HCT116 (cell line): ENCODE measurements at regions not wholly inside any gene's neighbourhood (a gene's known extent, or its start where the extent isn't known, plus 50 kb on each side); places are given as distances from the start of the nearest gene placed in this dataset.

Source experiments
- ATAC-seq: fragments of 200-7000 bp; cut with Tn5 transposase; 2 replicates; pipeline ENCODE4 v1.9.1; 2020; ENCODE audit warnings: mild to moderate bottlenecking, moderate library complexity
- BruUV-seq: library from RNA; stranded (reverse); fragments of 400-500 nt; replicated peaks from 2 replicates; lab custom pipeline; 2021; lab: Mats Ljungman, UMichigan
- CTCF ChIA-PET: fragments of 300-600 bp; sonication (Branson Sonifier 250); formaldehyde crosslinking; loops from one replicate; lab custom pipeline; 2021; ENCODE audit warnings: antibody characterized with exemption; lab: Charles Lee
- POLR2A ChIA-PET: fragments of 300-600, 350-600 bp; sonication (Branson Sonifier 250); formaldehyde crosslinking; loops from one replicate; lab custom pipeline; 2021; ENCODE audit warnings: antibody characterized with exemption; lab: Charles Lee
- RAD21 ChIA-PET, 2 experiments: fragments of 300-600 bp; sonication (Branson Sonifier 250); formaldehyde crosslinking; loops; one replicate each; lab custom pipeline; 2023; ENCODE audit warnings: low total read pairs in 2 of 2; ENCODE audit not compliant: uncharacterized antibody in 2 of 2, unreplicated experiment in 2 of 2, low non-redundant PET in 1 of 2; lab: Charles Lee
- DNase-seq: peaks from one replicate; pipeline ENCODE4 v3.0.0-alpha.2; 2010; ENCODE audit warnings: low read depth, low spot score
- H2AFZ ChIP-seq: fragments of 200-600 bp; shearing (Covaris generic), sonication (generic); 2 replicates; pipeline ENCODE4 v1.6.1; 2017; ENCODE audit warnings: low read depth, mixed run types, mixed read lengths, antibody characterized with exemption, low read length; ENCODE audit not compliant: poor library complexity, severe bottlenecking
- H3K27ac ChIP-seq: 2 replicates; pipeline ENCODE4 v1.5.1; 2012; ENCODE audit warnings: low read depth, low read length
- H3K27me3 ChIP-seq: fragments of 200-600 bp; sonication (generic); 2 replicates; pipeline ENCODE4 v1.6.1; 2016; ENCODE audit warnings: mixed run types, low read length, mixed read lengths; ENCODE audit not compliant: insufficient read depth
- H3K36me3 ChIP-seq, 2 experiments: fragments of 200-500 bp in 1 of 2; fragments of 200-600 bp in 1 of 2; sonication (Bioruptor generic) in 1 of 2; sonication (generic) in 1 of 2; 2 replicates each; pipeline versions ENCODE4 v1.5.1 to v1.6.1; 2014 to 2016; ENCODE audit warnings: low read length in 2 of 2, inconsistent platforms in 1 of 2, mixed read lengths in 1 of 2, mixed run types in 1 of 2; ENCODE audit not compliant: insufficient read depth in 2 of 2, control insufficient read depth in 1 of 2
- H3K4me1 ChIP-seq, 2 experiments: fragments of 200-600 bp in 1 of 2; sonication (generic) in 1 of 2; 2 replicates each; pipeline versions ENCODE4 v1.5.1 to v1.6.1; 2012 to 2017; ENCODE audit warnings: low read length in 2 of 2, inconsistent platforms in 1 of 2, mild to moderate bottlenecking in 1 of 2, mixed read lengths in 1 of 2, mixed run types in 1 of 2, moderate library complexity in 1 of 2; ENCODE audit not compliant: insufficient read depth in 2 of 2, control insufficient read depth in 1 of 2
- H3K4me2 ChIP-seq: fragments of 200-600 bp; sonication (generic); 2 replicates; pipeline ENCODE4 v1.6.1; 2017; ENCODE audit warnings: mixed run types, low read length, mixed read lengths
- H3K4me3 ChIP-seq, 2 experiments: fragments of 200-600 bp in 1 of 2; sonication (generic) in 1 of 2; replicated peaks in 1 of 2; 2 replicates each; pipeline ENCODE4 v1.5.1; 2011 to 2016; ENCODE audit warnings: low read length in 2 of 2, control low read depth in 1 of 2, low read depth in 1 of 2, mild to moderate bottlenecking in 1 of 2, mixed read lengths in 1 of 2, mixed run types in 1 of 2
- H3K79me2 ChIP-seq: fragments of 200-600 bp; sonication (generic); 2 replicates; pipeline ENCODE4 v1.6.1; 2017; ENCODE audit warnings: mild to moderate bottlenecking, mixed run types, low read length, moderate library complexity, mixed read lengths; ENCODE audit not compliant: insufficient read depth
- H3K9ac ChIP-seq: fragments of 200-600 bp; sonication (generic); 2 replicates; pipeline ENCODE4 v1.6.1; 2016; ENCODE audit warnings: low read length, mixed read lengths
- H3K9me2 ChIP-seq: fragments of 200-600 bp; sonication (generic), shearing (Covaris generic); 2 replicates; pipeline ENCODE4 v1.6.1; 2017; ENCODE audit warnings: mixed run types, mild to moderate bottlenecking, moderate library complexity; ENCODE audit not compliant: insufficient read depth
- H3K9me3 ChIP-seq, 2 experiments: fragments of 200-500 bp in 1 of 2; fragments of 200-600 bp in 1 of 2; sonication (Bioruptor generic) in 1 of 2; sonication (generic) in 1 of 2; 2 replicates each; pipeline ENCODE4 v1.6.1; 2014 to 2017; ENCODE audit warnings: low read length in 2 of 2, mixed read lengths in 2 of 2, inconsistent platforms in 1 of 2, low read depth in 1 of 2, mild to moderate bottlenecking in 1 of 2, mixed run types in 1 of 2, moderate library complexity in 1 of 2; ENCODE audit not compliant: control insufficient read depth in 1 of 2, insufficient read depth in 1 of 2
- H4K20me1 ChIP-seq: fragments of 200-600 bp; sonication (generic), shearing (Covaris generic); 2 replicates; pipeline ENCODE4 v1.6.1; 2017; ENCODE audit warnings: mixed run types, mild to moderate bottlenecking, moderate library complexity; ENCODE audit not compliant: insufficient read depth
- ATF3 ChIP-seq: IDR thresholded peaks from 2 replicates; pipeline ENCODE4 v1.6.1; 2012
- EZH2 ChIP-seq: fragments of 200-600 bp; sonication (generic); IDR thresholded peaks from 2 replicates; pipeline ENCODE4 v1.6.1; 2017; ENCODE audit warnings: antibody characterized with exemption, mixed run types
- JUND ChIP-seq: IDR thresholded peaks from 2 replicates; pipeline ENCODE4 v1.6.1; 2012
- SP1 ChIP-seq: IDR thresholded peaks from 2 replicates; pipeline ENCODE4 v1.6.1; 2012; ENCODE audit warnings: low read depth
- TCF7L2 ChIP-seq: IDR thresholded peaks from 2 replicates; pipeline ENCODE4 v1.7.0; 2011; ENCODE audit warnings: borderline replicate concordance, inconsistent platforms; ENCODE audit not compliant: insufficient read depth, insufficient read length; ENCODE audit errors: extremely low read depth
- YY1 ChIP-seq: IDR thresholded peaks from 2 replicates; pipeline ENCODE4 v1.6.1; 2011; ENCODE audit warnings: low read length, low read depth, moderate library complexity, mild to moderate bottlenecking; ENCODE audit not compliant: insufficient replicate concordance; ENCODE audit errors: extremely low read depth
- ZBTB33 ChIP-seq: IDR thresholded peaks from 2 replicates; pipeline ENCODE4 v1.6.1; 2011; ENCODE audit warnings: mild to moderate bottlenecking, low read length, moderate library complexity; ENCODE audit not compliant: insufficient replicate concordance; ENCODE audit errors: extremely low read depth
- ZFX ChIP-seq: fragments of 450-650 bp; IDR thresholded peaks from 2 replicates; pipeline ENCODE4 v1.6.1; 2017
- intact Hi-C: fragments of 100-400 bp; cut with micrococcal nuclease; formaldehyde crosslinking; loops from 2 replicates; pipeline ENCODE4 v1.10.0; 2022

GRCh38 chr2:16063955-16064633 lies 123.7 kb downstream of the MYCN start:
- no peak overlapping the region for H3K9ac ChIP-seq
- ChIA-PET RAD21 (no interaction called here), CTCF (no interaction called here), POLR2A (no interaction called here)
- ATAC-seq = no peak
- H2AFZ ChIP-seq = no peak overlapping the region
- no peaks in the 10 kb centered on the region for H3K9me2 ChIP-seq
- H3K9me3 ChIP-seq = peaks cover 0 to 7% of the 10 kb centered on the region in 2 experiments; a peak in 1 of 4 replicates
- no peaks in the 10 kb centered on the region; the same call in 1 of the 2 replicates for H3K27me3 ChIP-seq
- no TSS peak for BruUV-seq
- H3K79me2 ChIP-seq = no peaks in the 10 kb centered on the region
- no peak overlapping the region for H3K4me3 ChIP-seq
- no peaks in the 10 kb centered on the region for H3K36me3 ChIP-seq
- no peaks in the 10 kb centered on the region for H3K4me1 ChIP-seq
- TF ChIP-seq ZFX = no peak
- no peak for TF ChIP-seq YY1
- no peak for TF ChIP-seq SP1
- TF ChIP-seq, all 23 proteins: peak for 0
- intact Hi-C loops = no loop called here
- Histone ChIP-seq H3K4me2 (no peak overlapping the region), H4K20me1 (no peaks in the 10 kb centered on the region), H3K27ac (no peak overlapping the region)
- DNase-seq = no peak

- CTCF ChIA-PET = no interaction called here
- no peak overlapping the region for H3K27ac ChIP-seq
- no TSS peak for BruUV-seq
- no peaks in the 10 kb centered on the region for H3K4me1 ChIP-seq
- peaks cover 0 to 7% of the 10 kb centered on the region in 2 experiments; a peak in 1 of 4 replicates for H3K9me3 ChIP-seq
- no peaks in the 10 kb centered on the region for H3K9me2 ChIP-seq
- POLR2A ChIA-PET = no interaction called here
- no peak overlapping the region for H2AFZ ChIP-seq
- intact Hi-C loops = no loop called here
- RAD21 ChIA-PET = no interaction called here
- H3K36me3 ChIP-seq = no peaks in the 10 kb centered on the region
- no peaks in the 10 kb centered on the region; the same call in 1 of the 2 replicates for H3K27me3 ChIP-seq
- ATAC-seq (no peak), DNase-seq (no peak)
- no peak overlapping the region for H3K9ac ChIP-seq
- no peaks in the 10 kb centered on the region for H4K20me1 ChIP-seq
- no peaks in the 10 kb centered on the region for H3K79me2 ChIP-seq
- TF ChIP-seq ZBTB33 (no peak), JUND (no peak), TCF7L2 (no peak), ATF3 (no peak), EZH2 (no peak)
- no peak overlapping the region for H3K4me3 ChIP-seq
- no peak overlapping the region for H3K4me2 ChIP-seq
These were observed 123.0 kb downstream of the MYCN start for GRCh38 chr2:16063251-16063850.
